IMR-90 (cell line): ENCODE measurements at regions not wholly inside any gene's neighbourhood (a gene's known extent, or its start where the extent isn't known, plus 50 kb on each side); places are given as distances from the start of the nearest gene placed in this dataset.

Experiments used
- ATAC-seq: fragments of 200-7000 bp; cut with Tn5 transposase; 2 replicates; pipeline ENCODE4 v1.9.1; 2020; ENCODE audit warnings: low read depth, mild to moderate bottlenecking, moderate library complexity
- BruUV-seq: library from RNA; stranded (reverse); fragments of 400-500 nt; replicated peaks from 2 replicates; lab custom pipeline; 2021; lab: Mats Ljungman, UMichigan
- CTCF ChIA-PET: fragments of 300-600 bp; formaldehyde crosslinking; extraction: SDS; loops from one replicate; lab custom pipeline; 2021; ENCODE audit warnings: antibody characterized with exemption; lab: Yijun Ruan, JAX
- POLR2A ChIA-PET: fragments of 300-600 bp; sonication (Branson Sonifier 250); formaldehyde crosslinking; loops from one replicate; lab custom pipeline; 2022; ENCODE audit warnings: antibody characterized with exemption; ENCODE audit not compliant: unreplicated experiment; lab: Charles Lee
- DNase-seq: peaks from one replicate; pipeline ENCODE4 v3.0.0; 2013
- H2AFZ ChIP-seq: replicated peaks from 2 replicates; pipeline ENCODE3; 2013; ENCODE audit warnings: low read length, mild to moderate bottlenecking; ENCODE audit not compliant: poor library complexity
- H2AK5ac ChIP-seq: 2 replicates; pipeline ENCODE4 v1.6.1; 2013; ENCODE audit warnings: low read depth, low read length, inconsistent platforms
- H2AK9ac ChIP-seq: replicated peaks from 2 replicates; pipeline ENCODE3; 2013; ENCODE audit warnings: mild to moderate bottlenecking, low read depth, low read length, moderate library complexity; ENCODE audit not compliant: poor library complexity
- H2BK120ac ChIP-seq: 2 replicates; pipeline ENCODE4 v1.6.1; 2013; ENCODE audit warnings: low read depth, low read length, inconsistent platforms
- H2BK15ac ChIP-seq: 3 replicates; pipeline ENCODE4 v1.6.1; 2013; ENCODE audit warnings: low read depth, low read length, inconsistent platforms
- H2BK20ac ChIP-seq: 2 replicates; pipeline ENCODE4 v1.6.1; 2013; ENCODE audit warnings: low read depth, mild to moderate bottlenecking, inconsistent platforms, low read length, moderate library complexity
- H2BK5ac ChIP-seq: 2 replicates; pipeline ENCODE4 v1.6.1; 2013; ENCODE audit warnings: mild to moderate bottlenecking, low read depth, low read length, inconsistent platforms; ENCODE audit not compliant: poor library complexity, severe bottlenecking
- H3K14ac ChIP-seq: replicated peaks from 2 replicates; pipeline ENCODE4 v1.6.1; 2013; ENCODE audit warnings: low read depth, low read length, inconsistent platforms
- H3K18ac ChIP-seq: 2 replicates; pipeline ENCODE4 v1.6.1; 2013; ENCODE audit warnings: low read depth, low read length, control low read depth
- H3K23ac ChIP-seq: 2 replicates; pipeline ENCODE4 v1.6.1; 2013; ENCODE audit warnings: low read depth, low read length, inconsistent platforms
- H3K27ac ChIP-seq: 2 replicates; pipeline ENCODE4 v1.5.1; 2013; ENCODE audit warnings: mild to moderate bottlenecking, control low read depth, low read length; ENCODE audit not compliant: insufficient read depth
- H3K27me3 ChIP-seq: 2 replicates; pipeline ENCODE4 v1.6.1; 2013; ENCODE audit warnings: low read length; ENCODE audit not compliant: control insufficient read depth, insufficient read depth
- H3K36me3 ChIP-seq: 2 replicates; pipeline ENCODE4 v1.6.1; 2013; ENCODE audit warnings: low read length, mixed read lengths; ENCODE audit not compliant: control insufficient read depth, insufficient read depth
- H3K4ac ChIP-seq: 2 replicates; pipeline ENCODE4 v1.6.1; 2013; ENCODE audit warnings: low read depth, low read length, inconsistent platforms
- H3K4me1 ChIP-seq: 2 replicates; pipeline ENCODE4 v1.6.1; 2013; ENCODE audit warnings: low read length, mixed read lengths; ENCODE audit not compliant: control insufficient read depth, insufficient read depth
- H3K4me2 ChIP-seq: 2 replicates; pipeline ENCODE4 v1.6.1; 2013; ENCODE audit warnings: low read depth, mild to moderate bottlenecking, control low read depth, low read length, moderate library complexity
- H3K4me3 ChIP-seq: 2 replicates; pipeline ENCODE4 v1.5.1; 2013; ENCODE audit warnings: low read depth, mild to moderate bottlenecking, control low read depth, low read length, moderate library complexity; ENCODE audit not compliant: insufficient read depth
- H3K56ac ChIP-seq: 2 replicates; pipeline ENCODE4 v1.6.1; 2013; ENCODE audit warnings: low read length, inconsistent platforms; ENCODE audit not compliant: insufficient read depth; ENCODE audit errors: extremely low read depth
- H3K79me1 ChIP-seq, 2 experiments: 2 replicates each; pipeline ENCODE4 v1.6.1; 2013; ENCODE audit warnings: low read length in 2 of 2, inconsistent platforms in 1 of 2, low read depth in 1 of 2
- H3K9ac ChIP-seq: 2 replicates; pipeline ENCODE4 v1.6.1; 2013; ENCODE audit warnings: low read depth, low read length, control low read depth
- H3K9me1 ChIP-seq: 2 replicates; pipeline ENCODE4 v1.6.1; 2013; ENCODE audit warnings: low read length, inconsistent platforms; ENCODE audit not compliant: insufficient read depth
- H3K9me3 ChIP-seq: 2 replicates; pipeline ENCODE4 v1.6.1; 2013; ENCODE audit warnings: low read length; ENCODE audit not compliant: control insufficient read depth, insufficient read depth
- H4K20me1 ChIP-seq: 2 replicates; pipeline ENCODE4 v1.6.1; 2013; ENCODE audit warnings: low read length, inconsistent platforms; ENCODE audit not compliant: insufficient read depth
- H4K5ac ChIP-seq: 2 replicates; pipeline ENCODE4 v1.6.1; 2013; ENCODE audit warnings: mild to moderate bottlenecking, low read depth, low read length, control low read depth
- H4K8ac ChIP-seq, 2 experiments: 2 replicates each; pipeline ENCODE4 v1.6.1; 2013; ENCODE audit warnings: low read depth in 2 of 2, low read length in 2 of 2, control low read depth in 1 of 2, inconsistent platforms in 1 of 2
- H4K91ac ChIP-seq: 2 replicates; pipeline ENCODE4 v1.6.1; 2013; ENCODE audit warnings: low read depth, low read length, inconsistent platforms; ENCODE audit not compliant: insufficient read depth
- BHLHE40 ChIP-seq: fragments of 150-350 bp; IDR thresholded peaks from 2 replicates; pipeline ENCODE4 v1.6.1; 2016; ENCODE audit warnings: mild to moderate bottlenecking, low read depth, low read length
- CEBPB ChIP-seq: IDR thresholded peaks from 2 replicates; pipeline ENCODE4 v1.6.1; 2012; ENCODE audit warnings: low read depth, low read length, improper control_type of control experiment
- FOS ChIP-seq: fragments of 150-350 bp; IDR thresholded peaks from 2 replicates; pipeline ENCODE4 v1.6.1; 2016; ENCODE audit warnings: low read depth, low read length
- MAFK ChIP-seq: IDR thresholded peaks from 2 replicates; pipeline ENCODE4 v1.6.1; 2012; ENCODE audit warnings: low read depth, low read length, improper control_type of control experiment
- NFE2L2 ChIP-seq: fragments of 150-350 bp; IDR thresholded peaks from 2 replicates; pipeline ENCODE4 v1.6.1; 2016; ENCODE audit warnings: low read depth, mild to moderate bottlenecking, low read length
- RAD21 ChIP-seq: IDR thresholded peaks from 2 replicates; pipeline ENCODE4 v1.6.1; 2012; ENCODE audit warnings: low read length, improper control_type of control experiment
- RCOR1 ChIP-seq: IDR thresholded peaks from 2 replicates; pipeline ENCODE4 v1.6.1; 2012; ENCODE audit warnings: mild to moderate bottlenecking, low read length, improper control_type of control experiment; ENCODE audit not compliant: insufficient replicate concordance
- SMC3 ChIP-seq: fragments of 150-350 bp; IDR thresholded peaks from 2 replicates; pipeline ENCODE4 v1.6.1; 2016; ENCODE audit warnings: low read depth, mild to moderate bottlenecking, antibody characterized with exemption, low read length, moderate library complexity
- WGBS, 2 experiments: methylation state at CpG; one replicate each; pipeline versions ENCODE4 v1.1.5 to v1.1.7; 2013; ENCODE audit warnings: missing lambda C conversion rate in 2 of 2; ENCODE audit not compliant: insufficient read length in 1 of 2; ENCODE audit errors: extremely low coverage in 2 of 2; 5-methylcytosine and 5-hydroxymethylcytosine counted together
- dilution Hi-C: fragments of 300-500 bp; cut with HindIII; formaldehyde crosslinking; loops from one replicate; pipeline ENCODE4 v1.14.3; 2018; ENCODE audit warnings: low sequenced_read_pairs; ENCODE audit not compliant: unreplicated experiment
- in situ Hi-C: fragments of 300-500 bp; cut with MboI; formaldehyde crosslinking; loops from 3 replicates; pipeline ENCODE4 v1.14.3; 2019; ENCODE audit warnings: low sequenced_read_pairs, inconsistent platforms, mixed read lengths
- intact Hi-C: fragments of 100-400 bp; cut with micrococcal nuclease; formaldehyde crosslinking; loops from 2 replicates; pipeline ENCODE4 v1.10.0; 2022
- TF ChIP-seq, protein P1 (sequence below): conservative IDR thresholded peaks from 2 replicates; pipeline ENCODE4 v1.5.1; 2012; ENCODE audit warnings: mild to moderate bottlenecking, low read depth, low read length, improper control_type of control experiment
- TF ChIP-seq, protein P2 (sequence below): fragments of 150-350 bp; IDR thresholded peaks from 2 replicates; pipeline ENCODE4 v1.6.1; 2016; ENCODE audit warnings: low read depth, mild to moderate bottlenecking, low read length, moderate library complexity, borderline replicate concordance

DNA sequence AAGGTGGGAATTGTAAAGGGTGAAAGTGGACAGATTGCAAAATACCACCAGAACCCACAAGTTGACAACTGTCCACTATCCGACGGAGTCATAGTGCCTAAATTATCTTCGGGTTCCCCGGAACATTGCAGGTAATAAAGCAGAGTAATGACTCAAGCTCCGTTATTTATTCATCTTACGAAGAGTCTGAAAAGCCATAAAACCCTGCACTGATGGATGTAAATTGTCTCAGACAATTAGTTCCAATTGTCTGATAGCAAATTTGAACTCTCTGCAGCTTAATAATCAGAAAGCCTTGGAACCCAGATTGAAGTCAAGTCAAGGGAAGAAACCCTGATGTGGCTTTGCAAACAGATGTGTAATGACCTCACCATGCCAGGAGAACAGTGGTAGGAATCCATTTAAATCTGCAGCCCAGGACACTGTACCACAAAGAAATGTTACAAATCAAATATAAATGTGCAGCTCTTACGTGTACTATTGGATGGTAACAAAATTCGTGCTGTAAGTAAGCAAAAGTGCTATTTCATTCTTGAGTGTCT lies 437.3 kb upstream of the SOX11 start:
- no peak for ATAC-seq
- H3K9me1 ChIP-seq = no peaks in the 10 kb centered on the region
- dilution Hi-C loops (no loop called here), intact Hi-C loops (no loop called here), in situ Hi-C loops (no loop called here)
- H4K91ac ChIP-seq = no peak overlapping the region
- no peak overlapping the region for H4K5ac ChIP-seq
- TF ChIP-seq SMC3 (no peak), RAD21 (no peak), BHLHE40 (no peak), RCOR1 (no peak), CEBPB (no peak), MAFK (no peak), NFE2L2 (no peak), FOS (no peak)
- TF ChIP-seq, protein P1, sequence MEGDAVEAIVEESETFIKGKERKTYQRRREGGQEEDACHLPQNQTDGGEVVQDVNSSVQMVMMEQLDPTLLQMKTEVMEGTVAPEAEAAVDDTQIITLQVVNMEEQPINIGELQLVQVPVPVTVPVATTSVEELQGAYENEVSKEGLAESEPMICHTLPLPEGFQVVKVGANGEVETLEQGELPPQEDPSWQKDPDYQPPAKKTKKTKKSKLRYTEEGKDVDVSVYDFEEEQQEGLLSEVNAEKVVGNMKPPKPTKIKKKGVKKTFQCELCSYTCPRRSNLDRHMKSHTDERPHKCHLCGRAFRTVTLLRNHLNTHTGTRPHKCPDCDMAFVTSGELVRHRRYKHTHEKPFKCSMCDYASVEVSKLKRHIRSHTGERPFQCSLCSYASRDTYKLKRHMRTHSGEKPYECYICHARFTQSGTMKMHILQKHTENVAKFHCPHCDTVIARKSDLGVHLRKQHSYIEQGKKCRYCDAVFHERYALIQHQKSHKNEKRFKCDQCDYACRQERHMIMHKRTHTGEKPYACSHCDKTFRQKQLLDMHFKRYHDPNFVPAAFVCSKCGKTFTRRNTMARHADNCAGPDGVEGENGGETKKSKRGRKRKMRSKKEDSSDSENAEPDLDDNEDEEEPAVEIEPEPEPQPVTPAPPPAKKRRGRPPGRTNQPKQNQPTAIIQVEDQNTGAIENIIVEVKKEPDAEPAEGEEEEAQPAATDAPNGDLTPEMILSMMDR = no peak
- TF ChIP-seq, protein P2, sequence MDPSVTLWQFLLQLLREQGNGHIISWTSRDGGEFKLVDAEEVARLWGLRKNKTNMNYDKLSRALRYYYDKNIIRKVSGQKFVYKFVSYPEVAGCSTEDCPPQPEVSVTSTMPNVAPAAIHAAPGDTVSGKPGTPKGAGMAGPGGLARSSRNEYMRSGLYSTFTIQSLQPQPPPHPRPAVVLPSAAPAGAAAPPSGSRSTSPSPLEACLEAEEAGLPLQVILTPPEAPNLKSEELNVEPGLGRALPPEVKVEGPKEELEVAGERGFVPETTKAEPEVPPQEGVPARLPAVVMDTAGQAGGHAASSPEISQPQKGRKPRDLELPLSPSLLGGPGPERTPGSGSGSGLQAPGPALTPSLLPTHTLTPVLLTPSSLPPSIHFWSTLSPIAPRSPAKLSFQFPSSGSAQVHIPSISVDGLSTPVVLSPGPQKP = no peak
- ChIA-PET CTCF (no interaction called here), POLR2A (no interaction called here)
- H3K27ac ChIP-seq = no peak overlapping the region
- H3K36me3 ChIP-seq = no peaks in the 10 kb centered on the region
- no peak overlapping the region for H3K9ac ChIP-seq
- no peak overlapping the region for H4K8ac ChIP-seq
- H2BK120ac ChIP-seq = no peak overlapping the region
- H3K27me3 ChIP-seq = no peaks in the 10 kb centered on the region
- no peak overlapping the region for H3K4me2 ChIP-seq
- H2AFZ ChIP-seq = no peak overlapping the region
- no peaks in the 10 kb centered on the region for H4K20me1 ChIP-seq
- H3K56ac ChIP-seq = no peak overlapping the region
- H3K23ac ChIP-seq = no peak overlapping the region
- no peak overlapping the region for H3K4ac ChIP-seq
- no peak overlapping the region for H3K4me3 ChIP-seq
- no peak for DNase-seq
- no peak overlapping the region for H3K14ac ChIP-seq
- H2AK9ac ChIP-seq = no peak overlapping the region
- H2BK5ac ChIP-seq = no peak overlapping the region
- no CpG with 5 or more reads among the region's 8 CpGs for WGBS, 2 experiments
- H2BK20ac ChIP-seq = no peak overlapping the region
- no peak overlapping the region for H3K18ac ChIP-seq
- no peaks in the 10 kb centered on the region for H3K79me1 ChIP-seq
- H3K4me1 ChIP-seq = no peaks in the 10 kb centered on the region
- H2AK5ac ChIP-seq = no peak overlapping the region
- no peak overlapping the region for H2BK15ac ChIP-seq
- H3K9me3 ChIP-seq = peaks cover 20% of the 10 kb centered on the region
- BruUV-seq = no TSS peak
